KMS-11 (cell line): ENCODE measurements at regions not wholly inside any gene's neighbourhood (a gene's known extent, or its start where the extent isn't known, plus 50 kb on each side); places are given as distances from the start of the nearest gene placed in this dataset.

Source experiments
- H2AFZ ChIP-seq: fragments of 200-600 bp; sonication (generic); 2 replicates; pipeline ENCODE4 v1.6.1; 2016; ENCODE audit warnings: antibody characterized with exemption, mixed run types, low read depth
- H3K27ac ChIP-seq: fragments of 200-600 bp; sonication (generic); 2 replicates; pipeline ENCODE4 v1.6.1; 2016; ENCODE audit warnings: mild to moderate bottlenecking, mixed run types
- H3K27me3 ChIP-seq: fragments of 200-600 bp; sonication (generic); 2 replicates; pipeline ENCODE4 v1.6.1; 2017; ENCODE audit warnings: mild to moderate bottlenecking, low read depth, mixed run types, moderate library complexity; ENCODE audit not compliant: insufficient read depth
- H3K36me3 ChIP-seq: fragments of 200-600 bp; sonication (generic); 2 replicates; pipeline ENCODE4 v1.6.1; 2017; ENCODE audit warnings: mild to moderate bottlenecking, mixed run types; ENCODE audit not compliant: insufficient read depth
- H3K4me1 ChIP-seq: fragments of 200-600 bp; sonication (generic); 2 replicates; pipeline ENCODE4 v1.6.1; 2016; ENCODE audit warnings: mild to moderate bottlenecking, low read depth, mixed run types; ENCODE audit not compliant: poor library complexity, severe bottlenecking
- H3K4me2 ChIP-seq: fragments of 200-600 bp; sonication (generic); 2 replicates; pipeline ENCODE4 v1.7.0; 2016; ENCODE audit warnings: mild to moderate bottlenecking, mixed run types
- H3K4me3 ChIP-seq: fragments of 200-600 bp; sonication (generic); IDR thresholded peaks from 2 replicates; pipeline ENCODE4 v1.6.1; 2017; ENCODE audit warnings: low read depth, low read length, mixed read lengths; ENCODE audit not compliant: insufficient read depth
- H3K79me2 ChIP-seq: fragments of 200-600 bp; sonication (generic); 2 replicates; pipeline ENCODE4 v1.6.1; 2016; ENCODE audit warnings: low read depth, mixed run types; ENCODE audit not compliant: insufficient read depth
- H3K9ac ChIP-seq: fragments of 200-600 bp; sonication (generic); 2 replicates; pipeline ENCODE4 v1.6.1; 2016; ENCODE audit warnings: mild to moderate bottlenecking, mixed run types
- H4K20me1 ChIP-seq: fragments of 200-600 bp; sonication (generic); 2 replicates; pipeline ENCODE4 v1.6.1; 2016; ENCODE audit warnings: mild to moderate bottlenecking, mixed run types; ENCODE audit not compliant: insufficient read depth
- CTCF ChIP-seq: fragments of 200-600 bp; sonication (generic); conservative IDR thresholded peaks from 2 replicates; pipeline ENCODE4 v1.6.1; 2017; ENCODE audit warnings: low read depth, mild to moderate bottlenecking, antibody characterized with exemption, low read length, moderate library complexity, mixed read lengths

GRCh38 chr4:165667969-165668368 lies 205.1 kb upstream of the TLL1 start:
- no peak overlapping the region for H3K27ac ChIP-seq
- H3K79me2 ChIP-seq: no peaks in the 10 kb centered on the region
- H3K4me2 ChIP-seq: no peak overlapping the region
- H3K4me3 ChIP-seq: no peak overlapping the region
- H4K20me1 ChIP-seq: no peaks in the 10 kb centered on the region
- no peaks in the 10 kb centered on the region for H3K36me3 ChIP-seq
- H3K9ac ChIP-seq: no peak overlapping the region
- no peak overlapping the region for H2AFZ ChIP-seq
- no peaks in the 10 kb centered on the region for H3K4me1 ChIP-seq
- no peak for TF ChIP-seq CTCF
- H3K27me3 ChIP-seq: no peaks in the 10 kb centered on the region

- Histone ChIP-seq H3K27me3 (no peaks in the 10 kb centered on the region), H4K20me1 (no peaks in the 10 kb centered on the region), H3K9ac (no peak overlapping the region), H3K4me2 (no peak overlapping the region), H3K79me2 (no peaks in the 10 kb centered on the region), H2AFZ (no peak overlapping the region), H3K4me3 (no peak overlapping the region), H3K4me1 (no peaks in the 10 kb centered on the region), H3K36me3 (no peaks in the 10 kb centered on the region), H3K27ac (no peak overlapping the region)
- no peak for TF ChIP-seq CTCF
Measured at GRCh38 chr4:165668694-165669093, 204.3 kb upstream of the TLL1 start.

- H2AFZ ChIP-seq: no peak overlapping the region
- H3K9ac ChIP-seq: no peak overlapping the region
- no peak overlapping the region for H3K4me2 ChIP-seq
- H3K79me2 ChIP-seq: no peaks in the 10 kb centered on the region
- no peaks in the 10 kb centered on the region for H3K4me1 ChIP-seq
- no peaks in the 10 kb centered on the region for H4K20me1 ChIP-seq
- no peak overlapping the region for H3K4me3 ChIP-seq
- TF ChIP-seq CTCF: no peak
- no peaks in the 10 kb centered on the region for H3K27me3 ChIP-seq
- no peaks in the 10 kb centered on the region for H3K36me3 ChIP-seq
- no peak overlapping the region for H3K27ac ChIP-seq
Measured at GRCh38 chr4:165677081-165677480, 196.0 kb upstream of the TLL1 start.

- Histone ChIP-seq H3K4me2 (no peak overlapping the region), H3K4me3 (no peak overlapping the region), H2AFZ (no peak overlapping the region), H3K9ac (no peak overlapping the region), H3K27me3 (no peaks in the 10 kb centered on the region), H4K20me1 (no peaks in the 10 kb centered on the region), H3K4me1 (no peaks in the 10 kb centered on the region), H3K27ac (no peak overlapping the region), H3K36me3 (no peaks in the 10 kb centered on the region), H3K79me2 (no peaks in the 10 kb centered on the region)
- no peak for TF ChIP-seq CTCF
Measured at GRCh38 chr4:165678236-165678935, 194.7 kb upstream of the TLL1 start.
